HG03060 (cell line): ENCODE measurements at regions not wholly inside any gene's neighbourhood (a gene's known extent, or its start where the extent isn't known, plus 50 kb on each side); places are given as distances from the start of the nearest gene placed in this dataset.
A peak's percentile ranks its signal among the peaks of the same experiment; 100 is the strongest.
"Not testable (repeated sequence)": the region's sequence is repeated elsewhere in the genome, so short reads cannot be mapped to it uniquely, and the experiment has no call there.

ENCODE experiments used
- ATAC-seq: cut with Tn5 transposase; IDR thresholded peaks from one replicate; pipeline ENCODE4 v1.9.1; 2021; ENCODE audit warnings: low read depth, moderate number of reproducible peaks; ENCODE audit not compliant: unreplicated experiment

- ATAC-seq, result not testable (repeated sequence)
Observed at GRCh38 chr4:18107848-18108528, 86.4 kb upstream of the LCORL start.

- no peak for ATAC-seq
Observed at GRCh38 chr4:18106620-18107019, 85.1 kb upstream of the LCORL start.

DNA sequence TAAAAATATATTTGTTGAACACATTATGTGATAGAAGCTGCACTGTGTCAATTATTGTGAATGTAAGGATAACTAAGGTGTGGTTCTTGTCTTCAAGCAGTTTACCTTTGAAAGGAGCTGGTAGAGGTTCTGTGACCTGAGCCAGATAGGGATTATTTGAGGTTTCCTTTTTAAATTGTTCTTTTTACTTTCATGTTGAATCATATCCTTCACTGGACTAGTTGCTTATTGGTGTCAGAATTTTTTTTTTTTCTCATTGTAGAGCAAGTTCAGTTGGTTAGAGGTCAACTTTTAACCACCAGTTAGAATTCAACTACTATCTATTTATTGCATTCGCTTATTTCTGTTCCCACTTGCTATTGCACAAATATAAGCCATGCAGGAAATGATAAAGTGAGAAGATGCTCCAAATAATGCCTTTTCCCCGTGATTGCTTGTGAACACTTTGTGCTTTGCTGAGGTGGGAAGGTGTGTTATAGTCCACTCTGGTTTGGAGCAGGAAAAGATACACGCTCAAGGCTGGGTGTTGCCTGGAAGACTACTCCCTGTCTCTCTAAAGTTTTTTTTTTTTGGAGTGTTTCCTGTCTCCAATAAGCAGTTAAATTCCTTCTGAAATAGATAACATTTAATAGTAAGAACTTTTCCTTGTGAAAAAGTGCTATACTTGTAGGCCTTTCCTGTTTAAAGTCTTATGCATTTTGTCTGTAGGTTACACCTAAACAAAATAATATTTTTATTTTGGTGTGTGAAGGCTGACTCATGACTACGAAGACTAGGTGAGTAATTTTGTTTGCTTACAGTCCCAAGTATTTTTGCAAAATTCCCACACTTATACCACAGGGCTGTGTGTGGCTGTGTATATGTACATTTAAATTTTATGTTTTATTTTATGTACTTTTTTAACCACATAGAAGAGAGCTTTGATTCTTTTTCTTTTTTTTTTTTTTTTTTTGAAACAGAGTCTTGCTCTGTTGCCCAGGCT is 83.8 kb upstream of the LCORL start:
- peak; percentile 81 for ATAC-seq

DNA sequence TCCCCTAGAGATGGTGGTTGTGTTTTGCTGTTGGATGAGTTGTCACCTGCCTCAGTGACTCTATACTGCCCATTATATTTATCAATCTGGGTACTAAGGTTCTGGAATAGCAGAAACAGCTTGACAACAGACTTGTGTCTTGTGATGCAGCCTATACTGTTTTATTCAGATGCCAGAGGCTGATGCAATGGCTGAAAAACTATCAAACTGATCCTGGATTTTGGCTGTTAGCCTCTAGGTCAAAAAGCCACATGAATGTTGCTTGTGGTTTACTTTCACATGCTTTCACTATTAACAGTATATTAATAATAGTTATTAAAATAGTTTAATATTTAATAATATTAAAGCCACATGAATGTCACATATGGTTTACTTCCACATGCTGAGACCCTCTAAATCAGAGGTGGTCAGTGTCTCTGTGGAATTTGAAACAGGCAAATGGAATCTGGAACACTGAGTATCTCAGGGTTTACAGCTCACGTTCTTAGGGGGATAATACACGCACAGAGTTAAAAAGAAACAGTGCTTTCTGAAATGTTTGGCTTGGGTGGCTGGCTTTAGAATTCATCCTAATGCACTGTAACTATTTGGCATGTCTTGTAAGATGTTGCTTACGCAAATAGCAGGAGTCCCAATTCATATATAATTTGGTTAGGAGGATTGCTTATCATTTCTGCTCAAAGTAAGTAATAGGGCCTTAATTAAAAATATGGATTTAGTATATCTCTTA is 82.5 kb upstream of the LCORL start:
- ATAC-seq, result no peak

DNA sequence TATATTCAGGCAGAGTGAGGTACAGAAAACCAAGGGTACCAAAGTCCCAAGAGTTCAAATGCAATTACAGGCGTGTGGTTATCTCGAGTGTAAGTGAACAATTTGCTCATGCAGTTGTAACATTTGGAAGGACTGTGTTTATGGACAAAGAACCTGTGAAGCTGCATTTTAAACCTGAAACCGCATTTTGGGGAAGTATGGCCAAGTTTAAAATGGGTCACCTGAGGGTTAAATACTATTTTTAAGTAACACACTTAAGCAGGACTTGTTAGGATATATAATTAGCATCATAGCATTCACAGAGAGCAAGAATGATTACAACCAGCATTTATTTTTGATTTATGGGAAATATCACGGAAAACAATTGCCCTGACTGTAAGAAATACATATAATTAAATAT is 79.1 kb upstream of the LCORL start:
- no peak for ATAC-seq

GRCh38 chr4:18090447-18090846 is 68.9 kb upstream of the LCORL start:
- not testable (repeated sequence) for ATAC-seq

- ATAC-seq, result no peak
Observed at GRCh38 chr4:18082236-18082635, 60.7 kb upstream of the LCORL start.

DNA sequence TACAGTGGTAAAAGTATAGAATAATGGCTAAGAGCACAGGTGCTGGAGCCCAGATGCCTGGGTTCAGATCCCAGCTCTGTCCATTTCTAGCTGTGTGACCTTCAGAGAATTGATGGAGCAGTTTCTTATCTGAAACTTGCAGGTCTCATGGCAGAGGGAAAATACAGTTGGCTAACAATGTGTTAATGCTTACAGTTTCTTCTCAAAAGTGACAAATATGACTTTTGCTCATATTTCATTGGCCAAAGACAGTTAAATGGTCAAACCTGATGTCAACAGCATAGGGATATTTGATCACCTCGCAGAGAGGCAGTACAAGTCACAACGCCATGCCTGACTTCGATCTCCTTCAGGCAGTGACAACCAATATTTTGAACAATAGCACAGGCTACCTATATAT is 60.2 kb upstream of the LCORL start:
- ATAC-seq, result no peak

- no peak for ATAC-seq
Observed at GRCh38 chr4:18077808-18078207, 56.3 kb upstream of the LCORL start.

- no peak for ATAC-seq
Observed at GRCh38 chr4:18075823-18076433, 54.4 kb upstream of the LCORL start.

DNA sequence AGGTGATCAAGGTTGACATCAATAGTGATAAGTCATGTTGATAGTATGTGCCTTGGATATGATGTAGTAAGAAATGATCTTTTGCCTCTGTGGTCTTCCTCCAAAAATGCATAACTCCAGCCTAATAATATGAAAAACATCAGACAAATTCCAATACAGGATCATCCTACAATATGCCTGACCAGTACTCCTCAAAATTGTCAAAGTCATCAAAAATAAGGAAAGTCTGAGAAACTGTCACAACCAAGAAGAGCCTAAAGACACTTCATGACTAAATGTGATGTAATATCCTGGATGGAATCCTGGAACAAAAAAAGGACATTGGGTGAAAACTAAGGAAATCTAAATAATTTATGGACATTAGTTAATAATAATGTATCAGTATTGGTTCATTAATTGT is 50.3 kb upstream of the LCORL start:
- ATAC-seq, result no peak
